SKM-1 treated with dmso at 0.1 percent for 144 hours (cell line): ENCODE measurements at regions not wholly inside any gene's neighbourhood (a gene's known extent, or its start where the extent isn't known, plus 50 kb on each side); places are given as distances from the start of the nearest gene placed in this dataset.
"Not testable (repeated sequence)": the region's sequence is repeated elsewhere in the genome, so short reads cannot be mapped to it uniquely, and the experiment has no call there.

Source experiments
- DNase-seq: peaks from one replicate; lab custom pipeline; 2025; ENCODE audit not compliant: unreplicated experiment; lab: John Stamatoyannopoulos, UW

GRCh38 chr7:120052884-120053382 is 220.0 kb upstream of the KCND2 start:
- DNase-seq = peak; percentile 76

GRCh38 chr7:120053390-120053961 is 219.5 kb upstream of the KCND2 start:
- peak; percentile 89 for DNase-seq

GRCh38 chr7:120054376-120055100 is 218.4 kb upstream of the KCND2 start:
- peak; percentile 19 for DNase-seq

- peak; percentile 3 for DNase-seq
These were observed 217.7 kb upstream of the KCND2 start for GRCh38 chr7:120055300-120055699.

- no peak for DNase-seq
These were observed 216.7 kb upstream of the KCND2 start for GRCh38 chr7:120056227-120056626.

- DNase-seq = no peak
These were observed 213.3 kb upstream of the KCND2 start for GRCh38 chr7:120059641-120060040.

- DNase-seq = peak; percentile 67
These were observed 212.7 kb upstream of the KCND2 start for GRCh38 chr7:120060281-120060680.

GRCh38 chr7:120060875-120061274 is 212.1 kb upstream of the KCND2 start:
- DNase-seq = peak; percentile 44

GRCh38 chr7:120064565-120064964 is 208.4 kb upstream of the KCND2 start:
- DNase-seq = peak; percentile 3

- DNase-seq = not testable (repeated sequence)
These were observed 206.1 kb upstream of the KCND2 start for GRCh38 chr7:120066898-120067297.

GRCh38 chr7:120070201-120070600 is 202.8 kb upstream of the KCND2 start:
- no peak for DNase-seq

- DNase-seq = no peak
These were observed 195.2 kb upstream of the KCND2 start for GRCh38 chr7:120077777-120078176.

- no peak for DNase-seq
These were observed 194.0 kb upstream of the KCND2 start for GRCh38 chr7:120079022-120079421.

- no peak for DNase-seq
These were observed 193.3 kb upstream of the KCND2 start for GRCh38 chr7:120079704-120080103.

- DNase-seq = not testable (repeated sequence)
These were observed 186.5 kb upstream of the KCND2 start for GRCh38 chr7:120086468-120086867.

GRCh38 chr7:120089968-120090367 is 183.0 kb upstream of the KCND2 start:
- DNase-seq = no peak

- no peak for DNase-seq
These were observed 181.2 kb upstream of the KCND2 start for GRCh38 chr7:120091807-120092206.

- DNase-seq = no peak
These were observed 176.0 kb upstream of the KCND2 start for GRCh38 chr7:120097020-120097419.

GRCh38 chr7:120097774-120098173 is 175.2 kb upstream of the KCND2 start:
- no peak for DNase-seq

GRCh38 chr7:120108376-120108775 is 164.6 kb upstream of the KCND2 start:
- DNase-seq = no peak

- no peak for DNase-seq
These were observed 162.8 kb upstream of the KCND2 start for GRCh38 chr7:120110169-120110568.

- no peak for DNase-seq
These were observed 158.3 kb upstream of the KCND2 start for GRCh38 chr7:120114626-120115025.

- no peak for DNase-seq
These were observed 149.4 kb upstream of the KCND2 start for GRCh38 chr7:120123528-120123927.
